COLO668 (cell line): ENCODE measurements at regions not wholly inside any gene's neighbourhood (a gene's known extent, or its start where the extent isn't known, plus 50 kb on each side); places are given as distances from the start of the nearest gene placed in this dataset.

ENCODE experiments used
- DNase-seq: peaks from one replicate; lab custom pipeline; 2025; ENCODE audit not compliant: unreplicated experiment; lab: John Stamatoyannopoulos, UW

- DNase-seq, result peak; percentile 20
Measured at GRCh38 chr2:121955872-121956271, 200.4 kb downstream of the TSN start.

- DNase-seq, result no peak
Measured at GRCh38 chr2:121960251-121960650, 204.8 kb downstream of the TSN start.

- no peak for DNase-seq
Measured at GRCh38 chr2:121961761-121962160, 206.3 kb downstream of the TSN start.

GRCh38 chr2:121965661-121966060 is 210.2 kb downstream of the TSN start:
- DNase-seq, result no peak

- no peak for DNase-seq
Measured at GRCh38 chr2:121966663-121967062, 211.2 kb downstream of the TSN start.

GRCh38 chr2:121969166-121969565 is 213.7 kb downstream of the TSN start:
- DNase-seq, result no peak

- DNase-seq, result no peak
Measured at GRCh38 chr2:121969766-121970639, 214.6 kb downstream of the TSN start.

- DNase-seq, result no peak
Measured at GRCh38 chr2:121972203-121972602, 216.8 kb downstream of the TSN start.

GRCh38 chr2:121974897-121975661 is 219.6 kb downstream of the TSN start:
- DNase-seq, result peak; percentile 68

GRCh38 chr2:121976926-121977325 is 221.5 kb downstream of the TSN start:
- no peak for DNase-seq

GRCh38 chr2:121977326-121977725 is 221.9 kb downstream of the TSN start:
- no peak for DNase-seq

- no peak for DNase-seq
Measured at GRCh38 chr2:121992700-121993099, 237.2 kb downstream of the TSN start.

- no peak for DNase-seq
Measured at GRCh38 chr2:121993682-121994081, 238.2 kb downstream of the TSN start.

GRCh38 chr2:121994238-121995206 is 239.1 kb downstream of the TSN start:
- no peak for DNase-seq

GRCh38 chr2:121998751-121999150 is 243.3 kb downstream of the TSN start:
- DNase-seq, result no peak

GRCh38 chr2:121999264-121999663 is 243.8 kb downstream of the TSN start:
- DNase-seq, result peak; percentile 18

- no peak for DNase-seq
Measured at GRCh38 chr2:122000556-122001340, 245.3 kb downstream of the TSN start.

- DNase-seq, result no peak
Measured at GRCh38 chr2:122001441-122001874, 246.0 kb downstream of the TSN start.

- no peak for DNase-seq
Measured at GRCh38 chr2:122003196-122003940, 247.9 kb downstream of the TSN start.
